ENCODE measurements at regions not wholly inside any gene's neighbourhood (a gene's known extent, or its start where the extent isn't known, plus 50 kb on each side); places are given as distances from the start of the nearest gene placed in this dataset.
"Not testable (repeated sequence)": the region's sequence is repeated elsewhere in the genome, so short reads cannot be mapped to it uniquely, and the experiment has no call there.

GRCh38 chr18:66873899-66874298 lies 270.0 kb upstream of the CDH19 start:
- no peaks in the 10 kb centered on the region for H3K27me3 ChIP-seq
- H3K4me1 ChIP-seq (ENCODE audit: control insufficient read depth in 1 of 2, insufficient read depth in 1 of 2, low read depth in 1 of 2, low read length in 1 of 2): no peaks in the 10 kb centered on the region
- H3K36me3 ChIP-seq: no peaks in the 10 kb centered on the region
- no peak for TF ChIP-seq CTCF (IDR thresholded peaks at IDR 0.05)
- H3K9me3 ChIP-seq: no peaks in the 10 kb centered on the region
- no peak overlapping the region for H3K27ac ChIP-seq
- H3K4me3 ChIP-seq (ENCODE audit: low read depth in 1 of 2, low read length in 1 of 2): no peak overlapping the region

- no peaks in the 10 kb centered on the region for H3K36me3 ChIP-seq
- H3K4me1 ChIP-seq (ENCODE audit: control insufficient read depth in 1 of 2, insufficient read depth in 1 of 2, low read depth in 1 of 2, low read length in 1 of 2): no peaks in the 10 kb centered on the region
- no peak for TF ChIP-seq CTCF (IDR thresholded peaks at IDR 0.05)
- no peaks in the 10 kb centered on the region for H3K9me3 ChIP-seq
- no peak overlapping the region for H3K4me3 ChIP-seq (ENCODE audit: low read depth in 1 of 2, low read length in 1 of 2)
- H3K27me3 ChIP-seq: no peaks in the 10 kb centered on the region
- H3K27ac ChIP-seq: no peak overlapping the region
Measured at GRCh38 chr18:66872277-66872676, 268.4 kb upstream of the CDH19 start.

GRCh38 chr18:66867653-66868052 lies 263.8 kb upstream of the CDH19 start:
- H3K36me3 ChIP-seq: no peaks in the 10 kb centered on the region
- H3K27ac ChIP-seq: no peak overlapping the region
- no peaks in the 10 kb centered on the region for H3K27me3 ChIP-seq
- no peaks in the 10 kb centered on the region for H3K9me3 ChIP-seq
- no peak overlapping the region for H3K4me3 ChIP-seq (ENCODE audit: low read depth in 1 of 2, low read length in 1 of 2)
- TF ChIP-seq CTCF (IDR thresholded peaks at IDR 0.05): no peak
- no peaks in the 10 kb centered on the region for H3K4me1 ChIP-seq (ENCODE audit: control insufficient read depth in 1 of 2, insufficient read depth in 1 of 2, low read depth in 1 of 2, low read length in 1 of 2)

- not testable (repeated sequence) for H3K4me1 ChIP-seq (ENCODE audit: control insufficient read depth in 1 of 2, insufficient read depth in 1 of 2, low read depth in 1 of 2, low read length in 1 of 2); H3K27me3 ChIP-seq; H3K36me3 ChIP-seq; H3K4me3 ChIP-seq (ENCODE audit: low read depth in 1 of 2, low read length in 1 of 2); H3K27ac ChIP-seq; H3K9me3 ChIP-seq
Measured at GRCh38 chr18:66866427-66866940, 262.6 kb upstream of the CDH19 start.

GRCh38 chr18:66838340-66838987 lies 234.6 kb upstream of the CDH19 start:
- Histone ChIP-seq H3K27ac (no peak overlapping the region), H3K4me1 (ENCODE audit: control insufficient read depth in 1 of 2, insufficient read depth in 1 of 2, low read depth in 1 of 2, low read length in 1 of 2) (no peaks in the 10 kb centered on the region), H3K9me3 (no peaks in the 10 kb centered on the region), H3K36me3 (no peaks in the 10 kb centered on the region), H3K27me3 (no peaks in the 10 kb centered on the region), H3K4me3 (ENCODE audit: low read depth in 1 of 2, low read length in 1 of 2) (no peak overlapping the region)
- TF ChIP-seq CTCF (IDR thresholded peaks at IDR 0.05): no peak

- Histone ChIP-seq H3K9me3 (no peaks in the 10 kb centered on the region), H3K4me3 (ENCODE audit: low read depth in 1 of 2, low read length in 1 of 2) (no peak overlapping the region), H3K4me1 (ENCODE audit: control insufficient read depth in 1 of 2, insufficient read depth in 1 of 2, low read depth in 1 of 2, low read length in 1 of 2) (no peaks in the 10 kb centered on the region), H3K36me3 (no peaks in the 10 kb centered on the region), H3K27ac (no peak overlapping the region), H3K27me3 (no peaks in the 10 kb centered on the region)
- no peak for TF ChIP-seq CTCF (IDR thresholded peaks at IDR 0.05)
Measured at GRCh38 chr18:66833646-66834045, 229.8 kb upstream of the CDH19 start.

Measured in neutrophil (primary cell).